WTC11 (cell line): ENCODE measurements at regions not wholly inside any gene's neighbourhood (a gene's known extent, or its start where the extent isn't known, plus 50 kb on each side); places are given as distances from the start of the nearest gene placed in this dataset.
"Not testable (repeated sequence)": the region's sequence is repeated elsewhere in the genome, so short reads cannot be mapped to it uniquely, and the experiment has no call there.

Experiments
- CREM ChIP-seq: sonication (generic); formaldehyde crosslinking; IDR thresholded peaks from 2 replicates; pipeline ENCODE4 v1.8.1; 2022; ENCODE audit warnings: mild to moderate bottlenecking, missing genetic modification reagents, moderate library complexity
- PRRX2 ChIP-seq: fragments of 250-450 bp; sonication (Bioruptor Pico); IDR thresholded peaks from 2 replicates; pipeline ENCODE4 v1.8.0; 2021; ENCODE audit warnings: mild to moderate bottlenecking
- TF ChIP-seq, protein P1 (sequence below): fragments of 200-600 bp; IDR thresholded peaks from 2 replicates; pipeline ENCODE4 v1.8.0; 2022; ENCODE audit warnings: antibody characterized with exemption
- TF ChIP-seq, protein P2 (sequence below): fragments of 250-450 bp; sonication (Bioruptor Pico); IDR thresholded peaks from 2 replicates; pipeline ENCODE4 v1.9.0; 2021; ENCODE audit warnings: mild to moderate bottlenecking

DNA sequence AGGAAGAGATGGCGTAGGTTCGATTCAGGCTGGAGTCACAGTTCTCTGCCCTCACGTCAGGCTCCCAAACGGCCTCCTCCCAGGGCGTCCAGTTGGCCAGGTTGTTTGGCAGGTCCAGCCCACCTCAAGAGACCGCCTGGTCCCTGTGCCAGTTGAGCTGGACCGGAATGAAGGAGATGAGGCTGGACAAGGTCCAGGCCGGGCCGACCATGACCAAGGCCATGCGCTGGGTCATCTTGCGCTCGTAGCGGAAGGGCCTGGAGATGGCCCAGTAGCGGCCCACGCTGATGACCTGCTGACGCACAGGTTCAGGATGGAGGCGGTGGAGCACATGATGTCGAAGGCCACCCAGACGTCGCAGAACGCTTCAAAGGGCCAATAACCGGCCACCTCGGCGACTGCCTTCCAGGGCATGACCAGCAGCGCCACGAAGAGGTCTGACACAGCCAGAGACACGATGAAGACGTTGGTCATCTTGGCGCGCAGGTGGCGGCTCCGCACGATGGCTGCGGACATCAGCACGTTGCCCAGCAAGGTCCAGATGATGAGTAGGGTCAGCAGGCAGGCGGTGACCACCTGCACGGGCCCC is 919.5 kb downstream of the RPIA start:
- TF ChIP-seq, protein P1, sequence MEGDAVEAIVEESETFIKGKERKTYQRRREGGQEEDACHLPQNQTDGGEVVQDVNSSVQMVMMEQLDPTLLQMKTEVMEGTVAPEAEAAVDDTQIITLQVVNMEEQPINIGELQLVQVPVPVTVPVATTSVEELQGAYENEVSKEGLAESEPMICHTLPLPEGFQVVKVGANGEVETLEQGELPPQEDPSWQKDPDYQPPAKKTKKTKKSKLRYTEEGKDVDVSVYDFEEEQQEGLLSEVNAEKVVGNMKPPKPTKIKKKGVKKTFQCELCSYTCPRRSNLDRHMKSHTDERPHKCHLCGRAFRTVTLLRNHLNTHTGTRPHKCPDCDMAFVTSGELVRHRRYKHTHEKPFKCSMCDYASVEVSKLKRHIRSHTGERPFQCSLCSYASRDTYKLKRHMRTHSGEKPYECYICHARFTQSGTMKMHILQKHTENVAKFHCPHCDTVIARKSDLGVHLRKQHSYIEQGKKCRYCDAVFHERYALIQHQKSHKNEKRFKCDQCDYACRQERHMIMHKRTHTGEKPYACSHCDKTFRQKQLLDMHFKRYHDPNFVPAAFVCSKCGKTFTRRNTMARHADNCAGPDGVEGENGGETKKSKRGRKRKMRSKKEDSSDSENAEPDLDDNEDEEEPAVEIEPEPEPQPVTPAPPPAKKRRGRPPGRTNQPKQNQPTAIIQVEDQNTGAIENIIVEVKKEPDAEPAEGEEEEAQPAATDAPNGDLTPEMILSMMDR: not testable (repeated sequence)
- TF ChIP-seq PRRX2; CREM (CRISPR knock-in tag): not testable (repeated sequence)
- TF ChIP-seq, protein P2, sequence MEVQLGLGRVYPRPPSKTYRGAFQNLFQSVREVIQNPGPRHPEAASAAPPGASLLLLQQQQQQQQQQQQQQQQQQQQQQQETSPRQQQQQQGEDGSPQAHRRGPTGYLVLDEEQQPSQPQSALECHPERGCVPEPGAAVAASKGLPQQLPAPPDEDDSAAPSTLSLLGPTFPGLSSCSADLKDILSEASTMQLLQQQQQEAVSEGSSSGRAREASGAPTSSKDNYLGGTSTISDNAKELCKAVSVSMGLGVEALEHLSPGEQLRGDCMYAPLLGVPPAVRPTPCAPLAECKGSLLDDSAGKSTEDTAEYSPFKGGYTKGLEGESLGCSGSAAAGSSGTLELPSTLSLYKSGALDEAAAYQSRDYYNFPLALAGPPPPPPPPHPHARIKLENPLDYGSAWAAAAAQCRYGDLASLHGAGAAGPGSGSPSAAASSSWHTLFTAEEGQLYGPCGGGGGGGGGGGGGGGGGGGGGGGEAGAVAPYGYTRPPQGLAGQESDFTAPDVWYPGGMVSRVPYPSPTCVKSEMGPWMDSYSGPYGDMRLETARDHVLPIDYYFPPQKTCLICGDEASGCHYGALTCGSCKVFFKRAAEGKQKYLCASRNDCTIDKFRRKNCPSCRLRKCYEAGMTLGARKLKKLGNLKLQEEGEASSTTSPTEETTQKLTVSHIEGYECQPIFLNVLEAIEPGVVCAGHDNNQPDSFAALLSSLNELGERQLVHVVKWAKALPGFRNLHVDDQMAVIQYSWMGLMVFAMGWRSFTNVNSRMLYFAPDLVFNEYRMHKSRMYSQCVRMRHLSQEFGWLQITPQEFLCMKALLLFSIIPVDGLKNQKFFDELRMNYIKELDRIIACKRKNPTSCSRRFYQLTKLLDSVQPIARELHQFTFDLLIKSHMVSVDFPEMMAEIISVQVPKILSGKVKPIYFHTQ (CRISPR knock-in tag): not testable (repeated sequence)
